ENCODE measurements at regions not wholly inside any gene's neighbourhood (a gene's known extent, or its start where the extent isn't known, plus 50 kb on each side); places are given as distances from the start of the nearest gene placed in this dataset.

DNA sequence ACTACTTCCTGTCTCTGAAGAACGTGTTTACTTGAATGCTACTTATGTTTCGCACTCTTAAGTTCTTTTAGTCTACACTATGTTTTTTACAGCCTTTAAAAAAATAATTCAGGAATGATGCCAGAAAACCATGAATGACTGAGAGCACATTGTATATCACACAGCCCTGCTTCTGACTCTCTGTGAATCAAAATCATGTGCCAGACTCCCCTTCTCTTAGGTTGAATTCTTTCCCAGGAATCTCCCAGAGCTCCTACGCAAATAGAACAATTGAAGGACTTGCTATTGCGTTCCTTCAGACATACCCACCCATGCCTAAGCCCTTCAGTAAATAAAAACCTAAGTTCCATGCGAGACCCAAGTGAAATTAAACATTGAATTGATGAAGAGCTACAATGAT, 782.0 kb upstream of the ALCAM start:
- DNase-seq (ENCODE audit: low spot score in 2 of 2), result no peak
- peaks cover 0 to 2% of the 10 kb centered on the region in 2 donors for H3K9me3 ChIP-seq
- H3K4me3 ChIP-seq, result no peak overlapping the region
- TF ChIP-seq, protein P1, sequence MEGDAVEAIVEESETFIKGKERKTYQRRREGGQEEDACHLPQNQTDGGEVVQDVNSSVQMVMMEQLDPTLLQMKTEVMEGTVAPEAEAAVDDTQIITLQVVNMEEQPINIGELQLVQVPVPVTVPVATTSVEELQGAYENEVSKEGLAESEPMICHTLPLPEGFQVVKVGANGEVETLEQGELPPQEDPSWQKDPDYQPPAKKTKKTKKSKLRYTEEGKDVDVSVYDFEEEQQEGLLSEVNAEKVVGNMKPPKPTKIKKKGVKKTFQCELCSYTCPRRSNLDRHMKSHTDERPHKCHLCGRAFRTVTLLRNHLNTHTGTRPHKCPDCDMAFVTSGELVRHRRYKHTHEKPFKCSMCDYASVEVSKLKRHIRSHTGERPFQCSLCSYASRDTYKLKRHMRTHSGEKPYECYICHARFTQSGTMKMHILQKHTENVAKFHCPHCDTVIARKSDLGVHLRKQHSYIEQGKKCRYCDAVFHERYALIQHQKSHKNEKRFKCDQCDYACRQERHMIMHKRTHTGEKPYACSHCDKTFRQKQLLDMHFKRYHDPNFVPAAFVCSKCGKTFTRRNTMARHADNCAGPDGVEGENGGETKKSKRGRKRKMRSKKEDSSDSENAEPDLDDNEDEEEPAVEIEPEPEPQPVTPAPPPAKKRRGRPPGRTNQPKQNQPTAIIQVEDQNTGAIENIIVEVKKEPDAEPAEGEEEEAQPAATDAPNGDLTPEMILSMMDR (IDR thresholded peaks at IDR 0.05), result no peak
- H3K27me3 ChIP-seq, result no peaks in the 10 kb centered on the region
- intact Hi-C loops (cut with DNase I), result no loop called here
- H3K27ac ChIP-seq, result no peak overlapping the region
- H3K36me3 ChIP-seq, result no peaks in the 10 kb centered on the region
- H3K4me1 ChIP-seq, result no peaks in the 10 kb centered on the region

DNA sequence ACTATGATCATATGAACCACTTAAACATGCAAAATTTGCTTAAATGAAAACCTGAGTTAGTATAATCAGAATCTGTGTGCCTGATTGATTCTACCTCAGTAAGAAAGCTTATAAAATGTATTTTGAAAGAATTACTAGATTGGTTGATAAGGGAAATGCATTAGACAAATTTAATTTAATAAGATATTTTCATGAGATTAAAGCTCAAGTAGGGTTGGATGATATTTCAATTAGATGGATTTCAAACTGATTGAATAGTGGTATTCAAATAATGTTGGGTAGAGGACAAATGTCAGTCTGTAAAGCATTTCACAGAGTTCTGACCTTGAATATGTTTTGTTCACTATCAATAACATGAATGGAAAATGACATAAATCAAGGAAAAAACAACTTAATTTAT, 780.4 kb upstream of the ALCAM start:
- intact Hi-C loops (cut with DNase I), result no loop called here
- no peaks in the 10 kb centered on the region for H3K4me1 ChIP-seq
- no peak overlapping the region for H3K4me3 ChIP-seq

DNA sequence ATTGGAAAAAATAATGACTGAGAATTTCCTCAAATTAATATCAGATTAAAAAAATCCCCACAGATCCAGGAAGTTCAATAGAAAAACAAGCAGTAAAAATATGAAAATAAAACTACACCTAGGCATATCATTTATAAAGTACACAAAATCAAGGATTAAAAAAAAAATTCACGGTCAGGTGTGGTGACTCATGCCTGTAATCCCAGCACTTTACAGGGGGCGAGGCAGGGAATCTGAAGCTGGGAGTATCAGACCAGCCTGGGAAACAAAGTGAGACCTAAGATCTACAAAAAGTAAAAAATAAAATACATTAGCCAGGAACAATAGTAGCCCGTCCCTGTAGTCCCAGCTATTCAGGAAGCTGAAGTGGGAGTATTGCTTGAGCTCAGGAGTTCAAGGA, 778.3 kb upstream of the ALCAM start:
- no peak overlapping the region for H3K4me3 ChIP-seq
- intact Hi-C loops (cut with DNase I), result no loop called here
- DNase-seq (ENCODE audit: low spot score in 2 of 2), result no peak
- TF ChIP-seq, protein P1 (IDR thresholded peaks at IDR 0.05), result no peak
- no peaks in the 10 kb centered on the region for H3K27me3 ChIP-seq
- H3K36me3 ChIP-seq, result no peaks in the 10 kb centered on the region
- peaks cover 0 to 4% of the 10 kb centered on the region in 2 donors for H3K9me3 ChIP-seq
- H3K4me1 ChIP-seq, result no peaks in the 10 kb centered on the region
- H3K27ac ChIP-seq, result no peak overlapping the region

More for the DNA sequence above, 780.4 kb upstream of the ALCAM start:
- Histone ChIP-seq H3K36me3 (no peaks in the 10 kb centered on the region), H3K27ac (no peak overlapping the region), H3K27me3 (no peaks in the 10 kb centered on the region), H3K9me3 (peaks cover 0 to 4% of the 10 kb centered on the region in 2 donors)
- TF ChIP-seq, protein P1 (IDR thresholded peaks at IDR 0.05), result no peak
- DNase-seq (ENCODE audit: low spot score in 2 of 2), result no peak

DNA sequence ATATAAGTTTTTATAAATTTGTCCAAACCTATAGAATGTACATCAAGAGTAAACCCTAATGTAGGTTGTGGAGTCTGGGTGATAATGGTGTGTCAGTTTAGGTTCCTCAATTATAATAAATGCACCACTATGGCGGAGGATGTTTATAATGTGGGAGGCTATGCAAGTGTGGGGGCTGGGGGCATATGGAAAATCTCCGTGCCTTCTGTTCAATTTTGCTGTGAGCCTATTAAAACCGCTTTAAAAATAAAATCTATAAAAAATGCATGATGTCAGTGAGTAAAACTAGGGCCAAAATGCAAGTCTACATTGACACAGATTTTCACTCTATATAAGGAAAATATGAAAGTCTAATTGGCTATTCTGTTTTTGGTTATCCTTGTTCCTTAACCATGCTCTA, 774.9 kb upstream of the ALCAM start:
- no peak overlapping the region for H3K4me3 ChIP-seq
- H3K4me1 ChIP-seq, result no peaks in the 10 kb centered on the region
- DNase-seq (ENCODE audit: low spot score in 2 of 2), result no peak
- H3K27me3 ChIP-seq, result no peaks in the 10 kb centered on the region
- H3K36me3 ChIP-seq, result no peaks in the 10 kb centered on the region
- intact Hi-C loops (cut with DNase I), result no loop called here
- H3K27ac ChIP-seq, result no peak overlapping the region
- peaks cover 0 to 4% of the 10 kb centered on the region in 2 donors for H3K9me3 ChIP-seq
- TF ChIP-seq, protein P1 (IDR thresholded peaks at IDR 0.05), result no peak

DNA sequence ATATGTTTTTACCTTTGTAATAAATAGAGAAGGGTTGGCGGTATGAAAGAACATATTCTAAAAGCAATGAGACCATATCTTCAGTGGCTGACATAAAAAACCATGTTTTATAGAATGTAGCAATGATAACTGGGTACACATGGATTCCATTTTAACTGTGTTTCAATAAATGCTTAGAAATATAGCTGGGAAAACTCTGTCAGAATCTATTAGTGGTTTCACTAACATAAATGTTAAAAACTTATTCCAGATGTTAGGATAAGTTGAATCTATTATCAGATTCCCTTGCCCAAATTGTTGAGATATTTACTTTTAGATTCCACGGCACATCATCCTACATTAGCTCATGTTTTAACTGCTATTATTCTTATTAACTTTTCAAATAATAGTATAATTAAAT, 772.2 kb upstream of the ALCAM start:
- Histone ChIP-seq H3K9me3 (peaks cover 0 to 4% of the 10 kb centered on the region in 2 donors), H3K36me3 (no peaks in the 10 kb centered on the region), H3K4me3 (no peak overlapping the region), H3K27ac (no peak overlapping the region), H3K27me3 (no peaks in the 10 kb centered on the region), H3K4me1 (no peaks in the 10 kb centered on the region)
- intact Hi-C loops (cut with DNase I), result no loop called here
- TF ChIP-seq, protein P1 (IDR thresholded peaks at IDR 0.05), result no peak
- DNase-seq (ENCODE audit: low spot score in 2 of 2), result no peak

DNA sequence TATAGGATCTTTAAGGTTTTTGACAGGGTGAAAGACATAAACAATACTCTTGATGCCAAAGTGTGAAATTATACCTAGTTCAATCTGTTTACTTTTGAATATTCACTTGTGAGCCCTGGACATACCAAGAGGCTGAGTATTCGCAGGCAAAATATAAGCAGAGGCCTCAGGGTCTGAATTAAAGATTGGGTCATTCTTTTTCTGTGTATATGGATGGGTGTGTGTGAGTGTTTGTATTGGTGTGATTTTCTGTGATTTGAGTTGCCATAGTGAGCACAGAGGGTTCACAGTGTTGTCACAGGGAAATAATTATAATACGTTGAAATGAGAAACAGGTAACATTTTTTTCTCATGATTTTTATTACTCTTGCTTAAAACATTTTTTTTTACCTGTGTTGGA, 770.7 kb upstream of the ALCAM start:
- H3K9me3 ChIP-seq, result no peaks in the 10 kb centered on the region
- intact Hi-C loops (cut with DNase I), result loop anchor here (2.0 kb wide), 1 partner anchor 773 kb away; no protein-coding TSS in a partner anchor
- H3K27me3 ChIP-seq, result no peaks in the 10 kb centered on the region
- no peaks in the 10 kb centered on the region for H3K36me3 ChIP-seq
- H3K4me1 ChIP-seq, result no peaks in the 10 kb centered on the region
- no peak overlapping the region for H3K4me3 ChIP-seq
- no peak overlapping the region for H3K27ac ChIP-seq
- no peak for DNase-seq (ENCODE audit: low spot score in 2 of 2)
- TF ChIP-seq, protein P1 (IDR thresholded peaks at IDR 0.05), result no peak

All from ascending aorta (tissue), 2 donors.